ENCODE measurements at regions not wholly inside any gene's neighbourhood (a gene's known extent, or its start where the extent isn't known, plus 50 kb on each side); places are given as distances from the start of the nearest gene placed in this dataset.

DNA sequence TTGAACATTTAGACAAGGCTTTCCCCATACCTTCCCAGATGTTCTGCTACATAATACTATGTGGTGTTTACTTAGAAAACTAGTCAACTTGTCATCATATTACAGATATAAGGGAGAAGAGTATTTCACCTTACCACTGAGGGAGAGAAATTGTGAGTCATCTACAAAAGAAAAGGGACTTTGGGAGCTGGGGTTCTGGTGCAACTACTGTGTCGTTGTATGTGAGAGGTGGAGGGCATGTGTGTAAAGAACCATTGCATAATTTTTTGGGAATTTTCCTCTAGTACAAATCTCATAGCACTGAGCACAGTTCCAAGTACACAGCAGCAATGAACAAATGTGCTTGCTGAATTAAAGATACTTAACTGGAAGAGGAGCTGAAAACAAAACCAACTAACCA lies 665.6 kb downstream of the DHX35 start:
- no peak overlapping the region for H3K4me3 ChIP-seq (ENCODE audit: control insufficient read depth, low read depth, low read length)
- DNase-seq (ENCODE audit: low read depth): no peak
- TF ChIP-seq, protein P1, sequence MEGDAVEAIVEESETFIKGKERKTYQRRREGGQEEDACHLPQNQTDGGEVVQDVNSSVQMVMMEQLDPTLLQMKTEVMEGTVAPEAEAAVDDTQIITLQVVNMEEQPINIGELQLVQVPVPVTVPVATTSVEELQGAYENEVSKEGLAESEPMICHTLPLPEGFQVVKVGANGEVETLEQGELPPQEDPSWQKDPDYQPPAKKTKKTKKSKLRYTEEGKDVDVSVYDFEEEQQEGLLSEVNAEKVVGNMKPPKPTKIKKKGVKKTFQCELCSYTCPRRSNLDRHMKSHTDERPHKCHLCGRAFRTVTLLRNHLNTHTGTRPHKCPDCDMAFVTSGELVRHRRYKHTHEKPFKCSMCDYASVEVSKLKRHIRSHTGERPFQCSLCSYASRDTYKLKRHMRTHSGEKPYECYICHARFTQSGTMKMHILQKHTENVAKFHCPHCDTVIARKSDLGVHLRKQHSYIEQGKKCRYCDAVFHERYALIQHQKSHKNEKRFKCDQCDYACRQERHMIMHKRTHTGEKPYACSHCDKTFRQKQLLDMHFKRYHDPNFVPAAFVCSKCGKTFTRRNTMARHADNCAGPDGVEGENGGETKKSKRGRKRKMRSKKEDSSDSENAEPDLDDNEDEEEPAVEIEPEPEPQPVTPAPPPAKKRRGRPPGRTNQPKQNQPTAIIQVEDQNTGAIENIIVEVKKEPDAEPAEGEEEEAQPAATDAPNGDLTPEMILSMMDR (IDR thresholded peaks at IDR 0.05; ENCODE audit: control insufficient read depth, insufficient read depth, low read depth, low read length, missing control alignments): no peak

DNA sequence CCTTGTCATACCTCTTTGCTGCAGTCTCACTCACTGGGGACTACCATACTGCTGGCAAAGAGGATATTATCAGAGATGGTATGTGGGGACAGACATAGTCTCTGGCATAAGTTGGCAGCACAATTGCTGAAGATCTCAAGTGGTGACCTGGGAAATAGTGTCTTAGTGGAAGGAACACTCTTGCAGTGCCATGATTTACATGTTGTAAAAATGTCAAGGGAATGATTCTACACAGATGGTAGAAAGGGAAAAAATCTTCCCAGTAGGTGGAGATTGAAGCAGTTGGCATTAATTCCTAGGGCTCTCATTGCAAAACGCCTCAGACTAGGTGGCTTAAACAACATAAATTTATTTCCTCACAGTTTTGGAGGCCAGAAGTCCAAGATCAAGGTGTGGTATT lies 662.2 kb downstream of the DHX35 start:
- TF ChIP-seq, protein P1 (IDR thresholded peaks at IDR 0.05; ENCODE audit: control insufficient read depth, insufficient read depth, low read depth, low read length, missing control alignments): no peak
- no peak overlapping the region for H3K4me3 ChIP-seq (ENCODE audit: control insufficient read depth, low read depth, low read length)
- no peak for DNase-seq (ENCODE audit: low read depth)

DNA sequence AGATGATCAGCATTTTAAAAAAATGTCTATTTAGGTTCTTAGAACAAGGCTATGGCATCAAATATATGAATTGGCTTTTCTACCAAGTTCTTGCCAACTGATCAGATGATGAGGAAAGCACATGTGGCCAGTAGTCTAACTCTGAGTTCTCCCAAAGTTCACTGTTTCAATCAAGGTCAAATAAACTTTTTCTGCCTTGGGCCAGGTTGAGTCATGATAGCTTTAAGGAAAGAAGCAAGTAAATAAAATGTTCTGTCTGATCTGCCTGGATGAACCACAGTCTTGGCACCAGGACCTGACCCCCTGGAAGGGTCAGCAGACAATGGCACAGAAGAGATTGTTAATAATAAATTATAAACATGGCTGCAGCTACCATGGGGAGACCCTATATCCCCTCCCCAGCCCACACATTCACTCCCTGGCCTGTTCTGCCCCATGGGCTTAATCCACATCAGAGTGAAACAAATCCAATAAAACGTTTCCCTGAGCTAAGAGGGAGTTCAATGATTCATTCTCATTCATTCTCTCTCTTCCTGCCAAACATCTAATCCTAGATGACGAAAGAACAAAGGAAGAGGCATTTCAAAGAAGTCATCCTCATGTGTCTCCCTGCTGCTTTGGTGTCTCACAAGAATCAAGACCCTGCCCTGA lies 661.6 kb downstream of the DHX35 start:
- TF ChIP-seq, protein P1 (IDR thresholded peaks at IDR 0.05; ENCODE audit: control insufficient read depth, insufficient read depth, low read depth, low read length, missing control alignments): no peak
- no peak overlapping the region for H3K4me3 ChIP-seq (ENCODE audit: control insufficient read depth, low read depth, low read length)
- no peak for DNase-seq (ENCODE audit: low read depth)

DNA sequence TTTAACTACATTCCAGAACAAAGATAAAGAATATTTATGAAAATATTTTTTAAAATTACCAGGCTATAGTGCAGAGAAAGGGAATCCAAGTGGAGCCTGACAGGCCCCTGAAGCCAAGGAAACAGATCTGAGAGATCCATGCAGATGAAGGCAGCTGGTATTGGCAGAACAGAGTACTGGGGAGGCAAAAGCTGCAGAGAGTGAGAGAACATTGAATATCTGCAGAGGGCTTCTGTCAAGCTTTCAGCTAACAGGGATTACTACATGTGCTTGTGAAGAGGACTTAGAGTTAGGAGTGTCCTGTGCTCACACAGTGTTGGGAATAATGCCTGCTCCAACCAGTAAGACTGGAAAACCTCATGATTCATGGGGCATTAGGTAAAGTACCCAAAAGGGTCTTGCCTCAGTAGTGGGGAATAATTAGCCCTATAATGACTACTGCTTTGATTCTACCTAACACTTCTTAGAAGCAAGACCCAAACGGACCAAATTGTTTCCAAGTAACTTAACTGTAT lies 657.2 kb downstream of the DHX35 start:
- DNase-seq (ENCODE audit: low read depth): no peak
- no peak overlapping the region for H3K4me3 ChIP-seq (ENCODE audit: control insufficient read depth, low read depth, low read length)
- TF ChIP-seq, protein P1 (IDR thresholded peaks at IDR 0.05; ENCODE audit: control insufficient read depth, insufficient read depth, low read depth, low read length, missing control alignments): no peak

DNA sequence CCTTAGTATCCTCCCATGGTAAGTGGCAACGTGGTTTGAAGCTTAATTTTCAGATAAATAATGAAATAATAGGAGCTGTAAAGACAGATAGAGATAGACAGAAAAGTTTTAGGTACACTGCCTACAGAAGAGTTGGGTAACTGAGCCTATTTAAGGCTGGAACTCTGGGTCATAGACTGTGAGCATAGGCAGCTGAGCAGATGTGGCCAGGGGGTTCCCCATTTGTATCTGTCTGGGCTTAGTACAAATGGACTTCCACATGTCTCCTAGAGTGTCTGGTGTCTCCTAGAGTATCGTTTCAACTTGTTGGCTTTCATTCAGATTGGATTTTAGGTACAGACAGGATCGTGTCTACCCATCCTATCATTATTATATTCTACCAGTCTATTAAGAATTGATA lies 649.8 kb downstream of the DHX35 start:
- no peak for DNase-seq (ENCODE audit: low read depth)
- H3K4me3 ChIP-seq (ENCODE audit: control insufficient read depth, low read depth, low read length): no peak overlapping the region
- TF ChIP-seq, protein P1 (IDR thresholded peaks at IDR 0.05; ENCODE audit: control insufficient read depth, insufficient read depth, low read depth, low read length, missing control alignments): no peak

DNA sequence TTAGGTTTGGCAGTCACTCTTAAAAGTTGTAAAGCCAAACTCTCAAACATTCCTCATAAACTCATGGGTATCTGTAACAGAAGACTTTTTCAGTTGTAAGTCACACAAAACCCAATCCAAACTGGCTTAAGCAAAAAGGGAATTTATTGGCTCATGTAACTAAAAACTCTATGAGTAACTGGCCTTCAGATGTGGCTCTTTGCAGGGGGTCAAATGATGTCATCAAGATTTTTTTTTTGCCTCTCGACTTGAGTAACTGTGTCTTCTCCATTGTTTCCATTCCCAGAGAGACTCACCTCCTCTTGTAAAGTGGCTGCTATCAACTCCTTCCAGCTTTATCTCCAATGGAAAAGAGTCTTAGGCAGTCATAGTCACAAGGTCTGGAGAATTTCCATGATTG lies 645.0 kb downstream of the DHX35 start:
- DNase-seq (ENCODE audit: low read depth): no peak
- TF ChIP-seq, protein P1 (IDR thresholded peaks at IDR 0.05; ENCODE audit: control insufficient read depth, insufficient read depth, low read depth, low read length, missing control alignments): no peak
- H3K4me3 ChIP-seq (ENCODE audit: control insufficient read depth, low read depth, low read length): no peak overlapping the region
